Fibroblast of lung (primary cell): ENCODE measurements at regions not wholly inside any gene's neighbourhood (a gene's known extent, or its start where the extent isn't known, plus 50 kb on each side); places are given as distances from the start of the nearest gene placed in this dataset.

ENCODE experiments used
- EZH2 ChIP-seq: IDR thresholded peaks from 2 replicates; pipeline ENCODE4 v1.5.1; 2012; ENCODE audit warnings: low read length, control low read depth, mild to moderate bottlenecking; ENCODE audit errors: missing control alignments
- TF ChIP-seq, protein P1 (sequence below), 2 donors: IDR thresholded peaks in 1 of 2; conservative IDR thresholded peaks in 1 of 2; 1 replicate in 1 of 2; 2 replicates in 1 of 2; pipeline ENCODE4 v1.5.1; 2011 to 2012; ENCODE audit warnings: low read length in 2 of 2, control low read depth in 1 of 2, inconsistent platforms in 1 of 2, low read depth in 1 of 2, mild to moderate bottlenecking in 1 of 2

DNA sequence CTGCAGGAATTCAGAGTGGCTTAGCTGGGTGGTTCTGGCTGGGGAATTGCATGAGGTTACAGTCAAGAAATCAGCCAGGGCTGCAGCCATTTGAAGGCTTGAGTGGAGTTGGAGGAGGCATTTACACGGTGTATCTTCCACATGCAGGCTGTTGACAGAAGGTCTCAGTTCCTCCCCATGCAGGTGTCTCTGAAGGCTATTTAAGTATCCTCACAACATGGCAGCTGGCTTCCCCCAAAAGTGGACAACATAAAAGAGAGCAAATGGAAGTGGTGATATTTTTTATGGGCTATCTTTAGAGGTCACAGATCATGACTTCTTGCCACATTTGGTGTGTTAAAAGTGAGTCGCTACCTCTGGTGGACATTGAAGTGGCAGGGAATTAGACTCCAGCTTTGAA lies 60.1 kb upstream of the SPRED1 start:
- TF ChIP-seq, protein P1, sequence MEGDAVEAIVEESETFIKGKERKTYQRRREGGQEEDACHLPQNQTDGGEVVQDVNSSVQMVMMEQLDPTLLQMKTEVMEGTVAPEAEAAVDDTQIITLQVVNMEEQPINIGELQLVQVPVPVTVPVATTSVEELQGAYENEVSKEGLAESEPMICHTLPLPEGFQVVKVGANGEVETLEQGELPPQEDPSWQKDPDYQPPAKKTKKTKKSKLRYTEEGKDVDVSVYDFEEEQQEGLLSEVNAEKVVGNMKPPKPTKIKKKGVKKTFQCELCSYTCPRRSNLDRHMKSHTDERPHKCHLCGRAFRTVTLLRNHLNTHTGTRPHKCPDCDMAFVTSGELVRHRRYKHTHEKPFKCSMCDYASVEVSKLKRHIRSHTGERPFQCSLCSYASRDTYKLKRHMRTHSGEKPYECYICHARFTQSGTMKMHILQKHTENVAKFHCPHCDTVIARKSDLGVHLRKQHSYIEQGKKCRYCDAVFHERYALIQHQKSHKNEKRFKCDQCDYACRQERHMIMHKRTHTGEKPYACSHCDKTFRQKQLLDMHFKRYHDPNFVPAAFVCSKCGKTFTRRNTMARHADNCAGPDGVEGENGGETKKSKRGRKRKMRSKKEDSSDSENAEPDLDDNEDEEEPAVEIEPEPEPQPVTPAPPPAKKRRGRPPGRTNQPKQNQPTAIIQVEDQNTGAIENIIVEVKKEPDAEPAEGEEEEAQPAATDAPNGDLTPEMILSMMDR (conservative IDR thresholded peaks at IDR 0.05 in 1 of 2, IDR thresholded peaks at IDR 0.05 in 1 of 2; ENCODE audit: low read depth in 1 of 2, low read length in 2 of 2): no peak
- no peak for TF ChIP-seq EZH2
